Right cardiac atrium (tissue), 5 donors: ENCODE measurements at regions not wholly inside any gene's neighbourhood (a gene's known extent, or its start where the extent isn't known, plus 50 kb on each side); places are given as distances from the start of the nearest gene placed in this dataset.

Experiments
- ATAC-seq, 2 donors: fragments of 200-7000 bp; cut with Tn5 transposase; one replicate each; pipeline versions ENCODE4 v1.8.0 to v1.9.1; 2020; ENCODE audit warnings: moderate library complexity in 2 of 2, mild to moderate bottlenecking in 1 of 2
- DNase-seq, 3 donors: peaks; one replicate each; pipeline ENCODE4 v3.0.0-alpha.2; 2020
- H3K27ac ChIP-seq: one replicate; pipeline ENCODE4 v1.5.1; 2013; ENCODE audit warnings: mild to moderate bottlenecking, low read length, control low read depth, moderate library complexity
- H3K27me3 ChIP-seq: one replicate; pipeline ENCODE4 v1.6.1; 2013; ENCODE audit not compliant: control insufficient read depth, insufficient read depth
- H3K4me1 ChIP-seq: one replicate; pipeline ENCODE4 v1.6.1; 2013; ENCODE audit warnings: low read length; ENCODE audit not compliant: control insufficient read depth, insufficient read depth
- H3K4me3 ChIP-seq: one replicate; pipeline ENCODE4 v1.5.1; 2013; ENCODE audit warnings: low read length, control low read depth
- H3K9me3 ChIP-seq: one replicate; pipeline ENCODE4 v1.6.1; 2013; ENCODE audit warnings: low read length; ENCODE audit not compliant: control insufficient read depth
- WGBS: extraction: QIAGEN DNeasy Blood & Tissue Kit; methylation state at CpG from one replicate; pipeline ENCODE4 v1.1.7; 2013; 5-methylcytosine and 5-hydroxymethylcytosine counted together
- intact Hi-C, 4 donors: fragments of 100-400 bp; cut with DNase I; formaldehyde crosslinking; loops; one replicate each; pipeline versions ENCODE4 v1.11.0 to v1.14.0; 2022 to 2023
- donor health status: healthy with polysubstance abuse.
- donor health status: DM: no; HTN: yes; CAD: no.
- donor health status: DM: no; HTN: no; CAD: no.
- donor health status: DM: no; HTN: yes; CAD: no; lungs with severe emphysema.
- donor health status: DM: yes; HTN: yes; CAD: no.

DNA sequence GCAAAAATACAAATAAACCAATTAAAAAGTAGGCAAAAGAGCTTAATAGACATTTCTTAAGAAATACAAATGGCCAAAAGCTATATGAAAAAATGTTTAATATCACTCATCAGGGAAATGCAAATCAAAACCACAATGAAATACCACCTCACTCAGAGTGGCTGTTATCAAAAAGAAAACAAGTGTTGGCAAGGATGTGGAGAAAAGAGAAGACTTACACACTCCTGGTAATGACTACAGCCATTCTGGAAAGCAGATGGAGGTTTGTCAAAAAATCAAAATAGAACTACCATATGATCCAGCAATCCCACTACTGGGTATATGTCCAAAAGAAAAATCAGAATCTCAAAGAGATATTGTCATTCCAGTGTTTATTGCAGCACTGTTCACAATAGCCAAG is 223.5 kb upstream of the SLC10A2 start:
- intact Hi-C loops: no loop called here
- Histone ChIP-seq H3K4me1 (no peaks in the 10 kb centered on the region), H3K27me3 (no peaks in the 10 kb centered on the region), H3K27ac (no peak overlapping the region), H3K4me3 (no peak overlapping the region), H3K9me3 (no peaks in the 10 kb centered on the region)
- ATAC-seq (no peak), DNase-seq (no peak)

DNA sequence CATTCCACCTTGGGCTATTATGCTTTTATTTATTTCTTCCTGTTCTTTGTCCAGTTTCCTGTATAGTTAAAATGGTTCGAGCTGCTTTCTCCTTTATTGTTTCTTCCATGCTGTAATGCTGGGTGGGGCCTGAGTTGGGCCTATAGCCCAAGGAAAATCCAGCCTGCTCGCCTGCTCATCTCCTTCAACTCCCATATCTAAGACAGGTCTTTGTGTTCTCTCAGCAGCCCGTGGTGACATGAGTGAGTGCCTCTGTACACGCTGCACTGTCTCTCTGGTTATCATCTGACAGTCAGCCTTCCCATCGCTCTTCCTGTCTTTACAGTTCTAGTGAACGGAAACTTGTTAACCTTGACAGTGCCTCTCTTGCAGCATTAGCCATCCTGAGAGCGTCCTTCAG is 221.9 kb upstream of the SLC10A2 start:
- H3K4me3 ChIP-seq: no peak overlapping the region
- intact Hi-C loops: no loop called here
- peak; percentile 28 to 66 (median 53) for DNase-seq
- ATAC-seq: peak; percentile 95 to 98
- H3K27me3 ChIP-seq: no peaks in the 10 kb centered on the region
- whole genome bisulfite sequencing: 39% methylated on average over 7 of the region's 7 CpGs
- no peaks in the 10 kb centered on the region for H3K4me1 ChIP-seq
- no peaks in the 10 kb centered on the region for H3K9me3 ChIP-seq
- H3K27ac ChIP-seq: no peak overlapping the region

DNA sequence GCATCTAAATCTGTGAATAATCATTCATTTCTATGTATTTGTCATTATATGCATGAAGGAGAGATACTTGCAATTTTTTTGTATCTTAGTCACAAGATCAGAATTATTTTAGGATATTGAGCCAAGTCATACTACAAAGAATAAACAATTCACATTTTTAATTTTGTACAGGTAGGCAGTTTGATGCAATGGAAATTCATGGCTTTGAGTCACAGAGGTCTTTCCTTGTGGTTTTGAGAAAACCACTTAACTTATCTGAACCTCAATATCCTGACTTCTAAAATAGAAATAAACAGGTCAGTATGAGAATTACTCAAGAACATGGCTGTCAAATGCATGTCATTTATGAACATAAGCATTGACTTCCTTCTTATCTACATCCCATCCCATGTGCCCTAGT is 221.4 kb upstream of the SLC10A2 start:
- DNase-seq (no peak), ATAC-seq (no peak)
- no peaks in the 10 kb centered on the region for H3K9me3 ChIP-seq

DNA sequence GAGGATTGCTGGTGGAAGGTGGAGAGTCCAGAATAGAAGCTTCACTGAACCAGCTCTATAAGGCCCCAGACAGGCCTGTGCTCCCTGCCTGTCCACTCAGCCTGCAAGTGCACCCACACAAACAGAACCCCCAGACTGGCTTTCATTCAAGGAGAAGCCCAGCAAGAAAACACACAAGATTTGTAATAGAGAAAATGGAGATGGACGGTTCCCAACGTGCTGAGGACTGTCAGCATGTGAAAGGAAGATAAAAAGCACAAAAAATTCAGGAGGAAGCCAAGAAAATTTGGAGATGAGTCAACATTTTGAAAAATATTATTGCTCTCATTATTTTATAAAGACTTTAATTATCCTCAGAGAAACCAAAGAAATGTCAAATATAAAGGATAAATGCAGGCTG is 218.2 kb upstream of the SLC10A2 start:
- ATAC-seq (no peak), DNase-seq (peak in 1 of 3 donors; percentile 24)
- 41% methylated on average over 2 of the region's 2 CpGs for WGBS
- Histone ChIP-seq H3K27me3 (no peaks in the 10 kb centered on the region), H3K9me3 (no peaks in the 10 kb centered on the region), H3K27ac (no peak overlapping the region), H3K4me3 (no peak overlapping the region), H3K4me1 (no peaks in the 10 kb centered on the region)
- intact Hi-C loops: no loop called here

More for the DNA sequence above, 221.4 kb upstream of the SLC10A2 start:
- no peak overlapping the region for H3K27ac ChIP-seq
- intact Hi-C loops: no loop called here
- no peak overlapping the region for H3K4me3 ChIP-seq
- no peaks in the 10 kb centered on the region for H3K27me3 ChIP-seq
- H3K4me1 ChIP-seq: no peaks in the 10 kb centered on the region

DNA sequence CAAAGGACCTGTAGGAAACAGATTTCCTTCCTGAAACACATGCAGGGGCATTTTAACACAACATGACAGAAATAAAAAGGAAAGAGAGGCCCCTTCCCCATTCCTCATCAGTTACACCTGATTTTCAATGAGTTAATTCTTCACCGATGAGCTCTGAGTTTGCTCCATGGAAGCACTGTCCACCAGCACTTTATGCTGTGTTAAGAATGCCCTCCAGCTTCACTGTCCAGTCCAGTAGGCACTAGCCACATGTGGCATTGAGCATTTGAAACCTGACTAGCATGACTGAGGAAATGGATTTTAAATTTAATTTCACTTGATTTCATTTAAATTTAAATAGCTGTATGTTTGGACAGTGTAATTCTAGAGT is 217.2 kb upstream of the SLC10A2 start:
- H3K4me1 ChIP-seq: no peaks in the 10 kb centered on the region
- DNase-seq: no peak
- no peak overlapping the region for H3K4me3 ChIP-seq

DNA sequence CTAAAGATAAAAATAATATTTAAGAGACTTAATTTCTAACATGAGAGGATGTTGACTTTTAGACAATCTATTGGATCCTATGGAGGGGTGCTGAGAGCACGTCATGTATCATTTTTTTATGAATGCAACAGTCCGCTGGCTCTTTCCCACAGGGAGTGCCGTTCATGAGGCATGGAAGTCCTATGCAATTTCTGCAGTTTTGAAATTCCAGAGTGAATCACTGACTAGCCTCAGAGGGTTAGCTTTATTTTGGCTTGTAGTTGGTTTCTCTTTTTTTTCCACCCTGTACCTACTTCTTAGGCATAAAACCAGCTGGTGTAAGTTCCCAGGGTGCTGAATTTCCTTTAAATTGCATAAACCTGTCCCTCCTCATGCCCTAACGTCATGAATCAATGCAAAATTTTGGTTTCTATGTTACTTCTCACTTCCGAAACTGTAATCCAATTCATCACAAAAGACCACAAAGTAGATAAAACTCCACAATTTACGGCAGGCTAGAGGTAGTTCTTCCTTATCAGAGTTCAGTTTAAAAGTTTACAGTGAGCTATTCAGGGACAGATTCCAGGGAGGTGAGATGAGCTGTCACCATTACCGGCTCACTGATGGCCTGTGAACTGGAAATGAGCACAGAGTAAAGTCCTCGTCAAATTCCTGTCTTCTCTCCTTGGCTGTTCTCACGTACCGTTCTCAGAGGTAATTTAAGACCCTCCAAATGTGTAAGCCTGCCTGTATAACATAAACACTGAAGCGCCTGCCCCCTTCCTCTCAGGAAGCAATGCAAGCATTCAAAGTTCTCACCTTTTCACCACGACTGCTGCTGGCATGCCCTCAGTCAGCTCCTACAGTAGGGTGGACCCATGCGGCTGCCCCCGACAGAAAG is 216.6 kb upstream of the SLC10A2 start:
- Histone ChIP-seq H3K4me1 (no peaks in the 10 kb centered on the region), H3K9me3 (no peaks in the 10 kb centered on the region), H3K27ac (no peak overlapping the region), H3K4me3 (no peak overlapping the region), H3K27me3 (no peaks in the 10 kb centered on the region)
- intact Hi-C loops: no loop called here
- 35% methylated on average over 14 of the region's 14 CpGs for WGBS
- DNase-seq (no peak), ATAC-seq (peak; percentile 33 to 63)

More for the DNA sequence above, 217.2 kb upstream of the SLC10A2 start:
- WGBS: 49% methylated on average over 1 of the region's 1 CpG
- Histone ChIP-seq H3K9me3 (no peaks in the 10 kb centered on the region), H3K27me3 (no peaks in the 10 kb centered on the region), H3K27ac (no peak overlapping the region)
- no peak for ATAC-seq
- intact Hi-C loops: no loop called here

DNA sequence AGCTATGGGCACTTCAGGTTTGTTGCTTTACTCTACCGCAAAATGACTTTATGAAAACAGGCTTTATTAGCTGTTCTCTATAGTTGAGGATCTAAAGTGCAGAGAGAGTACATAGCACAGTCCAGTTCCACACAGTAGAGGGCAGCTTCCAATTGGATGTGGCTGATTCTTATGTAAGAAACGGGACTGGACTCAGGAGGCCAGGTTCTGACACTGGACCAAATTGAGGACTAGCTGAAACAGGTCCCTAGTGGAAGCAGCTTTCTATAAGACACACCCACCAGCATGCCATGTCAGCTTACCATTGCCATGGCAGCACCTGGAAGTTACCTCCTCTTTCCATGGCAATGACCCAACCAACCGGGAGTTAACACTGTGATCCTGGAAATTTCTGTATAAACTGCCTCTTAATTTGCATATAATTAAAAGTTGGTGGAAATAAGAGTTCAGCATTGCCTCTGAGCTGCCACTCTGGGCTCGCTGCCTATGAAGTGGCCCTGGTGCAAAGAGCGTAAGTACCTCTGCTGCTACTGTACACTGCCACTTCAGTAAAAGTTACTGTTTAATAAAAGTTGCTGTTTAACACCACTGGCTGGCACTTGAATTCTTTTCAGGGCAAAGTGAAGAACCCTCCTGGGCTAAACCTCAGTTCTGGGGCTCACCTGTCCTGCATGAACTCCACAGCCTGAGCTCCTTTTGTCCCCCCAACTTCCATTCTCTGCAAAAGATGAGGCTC is 211.9 kb upstream of the SLC10A2 start:
- H3K4me3 ChIP-seq: no peak overlapping the region
- 66% methylated on average over 5 of the region's 5 CpGs for WGBS
- no peaks in the 10 kb centered on the region for H3K4me1 ChIP-seq
- no peak overlapping the region for H3K27ac ChIP-seq
- H3K9me3 ChIP-seq: no peaks in the 10 kb centered on the region
- intact Hi-C loops: no loop called here
- ATAC-seq (no peak), DNase-seq (no peak)
- no peaks in the 10 kb centered on the region for H3K27me3 ChIP-seq

DNA sequence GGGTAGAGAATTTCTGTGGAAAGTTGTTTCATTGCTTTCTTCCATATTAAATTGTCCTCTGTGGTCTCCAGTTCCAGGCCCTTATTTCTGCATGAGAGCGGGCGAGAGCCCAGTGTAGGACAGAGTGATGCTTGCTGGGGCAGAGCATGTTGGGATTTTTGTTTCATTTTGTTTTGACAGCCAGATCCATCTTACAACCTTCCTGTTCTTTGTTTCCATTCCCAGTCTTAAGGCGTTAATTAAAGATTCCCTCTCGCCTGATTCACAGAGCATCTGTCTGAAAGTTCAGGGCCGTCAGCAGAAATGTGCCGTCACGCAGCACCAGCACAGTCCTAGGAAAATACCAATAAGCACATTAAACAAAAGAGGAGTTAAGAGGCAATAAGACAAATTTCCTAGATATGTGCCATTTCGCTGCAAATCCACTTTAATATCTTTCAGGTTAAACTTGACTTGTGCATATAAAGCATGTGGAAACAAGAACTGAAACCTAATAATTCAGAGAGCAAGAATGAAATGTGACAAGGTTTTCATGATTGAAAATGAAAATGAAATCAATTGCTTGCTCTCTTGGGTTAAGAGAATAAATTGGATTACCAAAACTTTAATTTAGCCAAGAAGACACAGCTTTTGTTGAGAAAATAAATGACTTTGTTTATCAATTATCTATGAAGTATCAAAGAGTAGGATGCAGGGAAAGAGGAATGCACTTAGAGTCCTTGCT is 210.7 kb upstream of the SLC10A2 start:
- no peaks in the 10 kb centered on the region for H3K9me3 ChIP-seq
- H3K4me3 ChIP-seq: no peak overlapping the region
- DNase-seq (no peak), ATAC-seq (no peak)
- WGBS: 88% methylated on average over 8 of the region's 8 CpGs
- H3K27ac ChIP-seq: no peak overlapping the region
- no peaks in the 10 kb centered on the region for H3K4me1 ChIP-seq
- H3K27me3 ChIP-seq: no peaks in the 10 kb centered on the region
- intact Hi-C loops: no loop called here

DNA sequence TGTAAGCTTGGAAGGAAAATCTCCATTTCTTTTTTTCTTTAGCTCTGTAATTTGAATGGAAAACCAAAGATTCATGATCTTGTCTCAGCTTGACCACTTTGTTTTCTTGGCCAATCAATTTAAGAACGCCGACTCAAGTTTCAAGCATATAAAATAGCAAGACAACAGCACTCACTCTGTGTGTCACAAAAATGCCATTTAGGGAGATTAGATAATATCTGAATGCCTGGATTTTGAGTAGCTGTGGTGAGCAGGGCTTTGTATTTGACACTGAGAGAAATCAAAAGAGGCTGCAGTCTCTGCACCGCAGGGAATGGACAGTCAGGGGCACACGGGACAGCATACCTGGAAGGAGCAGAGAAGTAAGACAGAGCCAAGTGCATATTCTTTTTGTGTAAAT is 209.5 kb upstream of the SLC10A2 start:
- intact Hi-C loops: no loop called here
- no peak for ATAC-seq
- Histone ChIP-seq H3K27ac (no peak overlapping the region), H3K9me3 (no peaks in the 10 kb centered on the region), H3K4me1 (no peaks in the 10 kb centered on the region), H3K27me3 (no peaks in the 10 kb centered on the region), H3K4me3 (no peak overlapping the region)
- WGBS: 76% methylated on average over 4 of the region's 4 CpGs
- no peak for DNase-seq

DNA sequence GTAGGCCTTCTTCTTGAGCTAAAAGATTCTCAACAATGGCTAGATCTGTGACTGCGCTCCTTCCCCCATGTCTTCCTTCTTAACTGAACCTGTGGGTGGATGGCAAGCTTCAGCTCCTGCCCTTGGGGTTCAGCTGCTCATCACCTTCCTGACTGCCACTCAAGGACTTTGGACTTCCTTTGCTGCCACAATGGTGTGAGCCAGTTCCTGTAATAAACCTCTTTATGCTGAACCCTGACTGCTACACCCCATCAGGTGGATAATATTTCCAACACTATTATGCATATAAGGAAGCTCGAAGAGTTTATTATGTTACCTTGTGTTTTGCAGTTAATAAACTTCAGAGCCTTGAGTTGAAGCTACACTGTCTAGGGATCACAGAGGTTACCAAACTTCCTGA is 208.9 kb upstream of the SLC10A2 start:
- Histone ChIP-seq H3K27me3 (no peaks in the 10 kb centered on the region), H3K4me3 (no peak overlapping the region), H3K9me3 (no peaks in the 10 kb centered on the region), H3K27ac (no peak overlapping the region), H3K4me1 (no peaks in the 10 kb centered on the region)
- ATAC-seq (no peak), DNase-seq (no peak)
- intact Hi-C loops: no loop called here
- WGBS: 87% methylated on average over 2 of the region's 2 CpGs

DNA sequence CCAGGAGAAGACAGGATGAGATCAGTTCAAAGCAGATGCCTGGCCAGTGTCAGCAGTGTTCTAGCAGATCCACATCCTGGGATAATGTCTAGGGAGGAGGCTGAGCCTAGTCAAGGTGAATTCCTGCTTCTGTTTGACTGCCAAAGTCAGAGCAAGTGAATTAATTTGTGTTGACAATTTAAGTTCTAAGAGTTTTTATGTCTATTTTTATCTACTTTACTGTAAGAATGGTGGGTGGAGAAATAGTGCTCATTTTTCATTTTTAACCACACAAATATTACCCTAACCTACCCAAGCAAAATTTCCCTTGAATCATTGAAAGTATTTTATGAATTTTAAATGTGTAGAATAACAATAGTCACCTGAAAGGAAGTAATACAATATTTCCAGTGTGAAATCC is 207.6 kb upstream of the SLC10A2 start:
- Histone ChIP-seq H3K4me1 (no peaks in the 10 kb centered on the region), H3K4me3 (no peak overlapping the region), H3K27ac (no peak overlapping the region), H3K27me3 (no peaks in the 10 kb centered on the region), H3K9me3 (no peaks in the 10 kb centered on the region)
- ATAC-seq (no peak), DNase-seq (no peak)
- intact Hi-C loops: no loop called here
